SU-DHL-6 (cell line): ENCODE measurements at regions not wholly inside any gene's neighbourhood (a gene's known extent, or its start where the extent isn't known, plus 50 kb on each side); places are given as distances from the start of the nearest gene placed in this dataset.

ENCODE experiments used
- H2AFZ ChIP-seq: fragments of 200-600 bp; sonication (generic); 2 replicates; pipeline ENCODE4 v1.6.1; 2014; ENCODE audit warnings: low read depth, mild to moderate bottlenecking, moderate library complexity, mixed read lengths, antibody characterized with exemption, low read length; ENCODE audit not compliant: severe bottlenecking
- H3F3A ChIP-seq: fragments of 200-600 bp; shearing (Covaris generic); 2 replicates; pipeline ENCODE4 v1.6.0; 2016; ENCODE audit warnings: antibody characterized with exemption, mild to moderate bottlenecking; ENCODE audit not compliant: insufficient read depth
- H3K27ac ChIP-seq: fragments of 200-600 bp; sonication (generic); 2 replicates; pipeline ENCODE4 v1.5.1; 2016; ENCODE audit warnings: low read depth, mild to moderate bottlenecking, low read length, moderate library complexity, mixed read lengths
- H3K27me3 ChIP-seq: fragments of 200-600 bp; sonication (generic), shearing (Covaris generic); 2 replicates; pipeline ENCODE4 v1.6.0; 2014; ENCODE audit warnings: mild to moderate bottlenecking, low read length
- H3K36me3 ChIP-seq: fragments of 200-600 bp; sonication (generic); 2 replicates; pipeline ENCODE4 v1.6.1; 2014; ENCODE audit warnings: mild to moderate bottlenecking, low read length, mixed read lengths
- H3K4me2 ChIP-seq: fragments of 300-600, 200-600 bp; shearing (Covaris generic), sonication (generic); 2 replicates; pipeline ENCODE4 v1.6.0; 2014; ENCODE audit warnings: low read length, low read depth, mild to moderate bottlenecking; ENCODE audit not compliant: poor library complexity, severe bottlenecking
- H3K4me3 ChIP-seq: fragments of 200-600 bp; sonication (generic); 2 replicates; pipeline ENCODE4 v1.5.1; 2014; ENCODE audit warnings: antibody characterized with exemption, low read length, mild to moderate bottlenecking, mixed read lengths; ENCODE audit not compliant: insufficient read depth, poor library complexity, severe bottlenecking
- H3K79me2 ChIP-seq: fragments of 200-600 bp; sonication (generic); 2 replicates; pipeline ENCODE4 v1.6.1; 2014; ENCODE audit warnings: mild to moderate bottlenecking, low read length, moderate library complexity; ENCODE audit not compliant: insufficient read depth
- H3K9ac ChIP-seq: fragments of 200-600 bp; sonication (generic); 2 replicates; pipeline ENCODE4 v1.7.0; 2014; ENCODE audit warnings: mild to moderate bottlenecking, low read length
- H3K9me2 ChIP-seq: fragments of 200-600 bp; sonication (generic); replicated peaks from 2 replicates; pipeline ENCODE4 v1.6.1; 2014; ENCODE audit warnings: low read length; ENCODE audit not compliant: insufficient read depth
- H3K9me3 ChIP-seq: fragments of 200-600 bp; sonication (generic); 2 replicates; pipeline ENCODE4 v1.6.1; 2014; ENCODE audit warnings: low read length, mixed read lengths; ENCODE audit not compliant: insufficient read depth
- H4K20me1 ChIP-seq: fragments of 200-600 bp; sonication (generic); 2 replicates; pipeline ENCODE4 v1.6.1; 2014; ENCODE audit warnings: low read depth, mild to moderate bottlenecking, antibody characterized with exemption, low read length, moderate library complexity, mixed read lengths
- EZH2phosphoT487 ChIP-seq: fragments of 200-600 bp; sonication (generic), shearing (Covaris generic); conservative IDR thresholded peaks from 2 replicates; pipeline ENCODE4 v1.6.1; 2018; ENCODE audit warnings: mild to moderate bottlenecking, antibody characterized with exemption, low read length, moderate library complexity, mixed read lengths
- TF ChIP-seq, protein P1 (sequence below): fragments of 200-600 bp; sonication (generic); IDR thresholded peaks from one replicate; pipeline ENCODE4 v1.5.1; 2017; ENCODE audit warnings: antibody characterized with exemption, mild to moderate bottlenecking, low read length, moderate library complexity; ENCODE audit not compliant: insufficient read depth, poor library complexity, severe bottlenecking

- TF ChIP-seq, protein P1, sequence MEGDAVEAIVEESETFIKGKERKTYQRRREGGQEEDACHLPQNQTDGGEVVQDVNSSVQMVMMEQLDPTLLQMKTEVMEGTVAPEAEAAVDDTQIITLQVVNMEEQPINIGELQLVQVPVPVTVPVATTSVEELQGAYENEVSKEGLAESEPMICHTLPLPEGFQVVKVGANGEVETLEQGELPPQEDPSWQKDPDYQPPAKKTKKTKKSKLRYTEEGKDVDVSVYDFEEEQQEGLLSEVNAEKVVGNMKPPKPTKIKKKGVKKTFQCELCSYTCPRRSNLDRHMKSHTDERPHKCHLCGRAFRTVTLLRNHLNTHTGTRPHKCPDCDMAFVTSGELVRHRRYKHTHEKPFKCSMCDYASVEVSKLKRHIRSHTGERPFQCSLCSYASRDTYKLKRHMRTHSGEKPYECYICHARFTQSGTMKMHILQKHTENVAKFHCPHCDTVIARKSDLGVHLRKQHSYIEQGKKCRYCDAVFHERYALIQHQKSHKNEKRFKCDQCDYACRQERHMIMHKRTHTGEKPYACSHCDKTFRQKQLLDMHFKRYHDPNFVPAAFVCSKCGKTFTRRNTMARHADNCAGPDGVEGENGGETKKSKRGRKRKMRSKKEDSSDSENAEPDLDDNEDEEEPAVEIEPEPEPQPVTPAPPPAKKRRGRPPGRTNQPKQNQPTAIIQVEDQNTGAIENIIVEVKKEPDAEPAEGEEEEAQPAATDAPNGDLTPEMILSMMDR: no peak
- no peak for TF ChIP-seq EZH2phosphoT487
- no peak overlapping the region for H2AFZ ChIP-seq
- H3F3A ChIP-seq: no peaks in the 10 kb centered on the region
- no peak overlapping the region for H3K9ac ChIP-seq
- H3K4me2 ChIP-seq: no peak overlapping the region
- H4K20me1 ChIP-seq: no peaks in the 10 kb centered on the region
- no peaks in the 10 kb centered on the region for H3K79me2 ChIP-seq
- no peak overlapping the region for H3K27ac ChIP-seq
- H3K9me2 ChIP-seq: no peaks in the 10 kb centered on the region; the same call in 1 of the 2 replicates
- H3K36me3 ChIP-seq: no peaks in the 10 kb centered on the region
- no peaks in the 10 kb centered on the region for H3K9me3 ChIP-seq
- H3K27me3 ChIP-seq: no peaks in the 10 kb centered on the region
- no peak overlapping the region for H3K4me3 ChIP-seq
Measured at GRCh38 chr3:31349001-31349748, 183.6 kb upstream of the STT3B start.

DNA sequence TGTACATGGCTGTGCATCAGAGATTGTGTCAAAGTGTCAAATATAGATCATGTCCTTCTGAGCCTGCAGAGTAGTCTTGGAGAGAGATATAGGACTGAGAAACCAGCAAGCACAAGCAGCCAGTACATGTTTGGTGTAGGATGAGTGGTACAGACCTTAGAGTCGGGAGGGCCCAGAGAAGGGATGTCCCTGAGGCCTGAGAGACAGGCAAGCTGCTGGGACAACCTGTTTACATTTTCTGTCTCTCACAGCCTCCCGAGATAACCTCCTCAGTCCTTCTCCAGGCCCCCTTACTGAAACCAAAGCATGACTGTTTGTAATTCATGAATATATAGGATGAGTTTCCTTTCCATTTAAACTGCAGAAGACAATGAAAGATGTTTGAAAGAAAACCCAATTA is 182.4 kb upstream of the STT3B start:
- Histone ChIP-seq H3K79me2 (no peaks in the 10 kb centered on the region), H3K27ac (no peak overlapping the region), H3K9ac (no peak overlapping the region), H4K20me1 (no peaks in the 10 kb centered on the region), H2AFZ (no peak overlapping the region), H3F3A (no peaks in the 10 kb centered on the region), H3K4me2 (no peak overlapping the region), H3K9me3 (no peaks in the 10 kb centered on the region), H3K36me3 (no peaks in the 10 kb centered on the region), H3K9me2 (no peaks in the 10 kb centered on the region; the same call in 1 of the 2 replicates), H3K4me3 (no peak overlapping the region), H3K27me3 (no peaks in the 10 kb centered on the region)
- TF ChIP-seq, protein P1: no peak
- no peak for TF ChIP-seq EZH2phosphoT487

- H3K4me2 ChIP-seq: no peak overlapping the region
- H3K4me3 ChIP-seq: no peak overlapping the region
- no peak for TF ChIP-seq EZH2phosphoT487
- TF ChIP-seq, protein P1: no peak
- no peaks in the 10 kb centered on the region for H3K79me2 ChIP-seq
- no peaks in the 10 kb centered on the region for H4K20me1 ChIP-seq
- no peaks in the 10 kb centered on the region for H3K9me3 ChIP-seq
- no peak overlapping the region for H2AFZ ChIP-seq
- no peak overlapping the region for H3K9ac ChIP-seq
- H3F3A ChIP-seq: no peaks in the 10 kb centered on the region
- H3K36me3 ChIP-seq: no peaks in the 10 kb centered on the region
- no peak overlapping the region for H3K27ac ChIP-seq
- no peaks in the 10 kb centered on the region for H3K27me3 ChIP-seq
- no peaks in the 10 kb centered on the region; the same call in 1 of the 2 replicates for H3K9me2 ChIP-seq
Measured at GRCh38 chr3:31352331-31352730, 180.4 kb upstream of the STT3B start.
